ENCODE measurements at regions not wholly inside any gene's neighbourhood (a gene's known extent, or its start where the extent isn't known, plus 50 kb on each side); places are given as distances from the start of the nearest gene placed in this dataset.
A peak's percentile ranks its signal among the peaks of the same experiment; 100 is the strongest.
"Not testable (repeated sequence)": the region's sequence is repeated elsewhere in the genome, so short reads cannot be mapped to it uniquely, and the experiment has no call there.

DNA sequence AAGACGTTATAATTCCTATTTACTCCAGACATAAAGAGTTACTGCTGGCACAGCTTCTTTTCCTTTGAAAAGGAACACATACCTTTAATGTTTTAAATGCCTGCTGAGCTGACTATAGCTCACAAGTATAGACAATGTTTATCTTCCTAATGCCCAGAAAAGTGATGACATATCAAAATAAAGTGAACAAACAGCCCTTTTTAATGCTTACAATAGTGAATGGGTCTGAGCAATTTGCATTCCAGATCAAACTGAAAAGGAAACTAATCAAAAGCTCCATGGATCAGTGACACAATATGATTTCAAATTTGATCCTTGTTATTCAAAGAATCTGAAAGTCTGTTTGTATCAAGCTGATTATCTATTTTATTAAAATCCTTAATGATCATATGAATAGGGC lies 233.6 kb upstream of the SEMA3E start:
- DNase-seq, result no peak

DNA sequence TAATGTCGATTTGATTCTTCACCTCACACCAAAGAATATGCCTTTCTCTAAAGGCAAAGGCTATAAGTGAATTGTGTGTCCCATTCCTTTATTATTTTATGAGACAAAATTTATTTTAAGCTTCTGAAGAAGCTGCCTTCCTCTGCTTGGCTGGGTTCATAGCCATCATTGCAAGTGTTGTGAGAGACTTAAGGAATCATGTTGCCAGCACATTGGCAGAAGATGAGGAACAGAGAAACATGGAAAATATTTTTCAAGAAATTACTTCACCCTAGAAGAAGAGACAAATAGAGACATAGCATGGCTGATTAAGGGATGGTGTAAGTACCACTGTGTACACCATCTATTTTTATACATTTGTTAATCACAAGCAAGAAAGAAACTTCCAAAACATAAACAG lies 230.1 kb upstream of the SEMA3E start:
- DNase-seq, result no peak

DNA sequence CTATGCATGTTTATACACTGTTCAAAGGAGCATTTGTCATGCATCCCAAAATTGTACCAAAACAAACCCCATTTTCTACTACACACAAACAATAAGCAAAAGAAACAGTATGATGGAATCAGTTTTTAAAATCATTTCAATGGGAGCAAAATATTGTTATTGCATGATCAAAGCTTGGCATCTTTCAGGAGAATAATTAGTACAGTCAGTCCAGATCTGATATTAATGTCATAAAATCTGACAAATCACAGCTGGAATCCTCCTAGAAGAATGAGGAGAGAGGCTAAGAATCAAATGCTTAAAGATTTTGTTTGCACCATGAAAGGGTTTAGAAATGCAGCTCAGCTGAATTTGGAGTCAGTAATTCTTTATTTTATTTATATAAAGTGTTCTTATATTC lies 229.7 kb upstream of the SEMA3E start:
- no peak for DNase-seq

DNA sequence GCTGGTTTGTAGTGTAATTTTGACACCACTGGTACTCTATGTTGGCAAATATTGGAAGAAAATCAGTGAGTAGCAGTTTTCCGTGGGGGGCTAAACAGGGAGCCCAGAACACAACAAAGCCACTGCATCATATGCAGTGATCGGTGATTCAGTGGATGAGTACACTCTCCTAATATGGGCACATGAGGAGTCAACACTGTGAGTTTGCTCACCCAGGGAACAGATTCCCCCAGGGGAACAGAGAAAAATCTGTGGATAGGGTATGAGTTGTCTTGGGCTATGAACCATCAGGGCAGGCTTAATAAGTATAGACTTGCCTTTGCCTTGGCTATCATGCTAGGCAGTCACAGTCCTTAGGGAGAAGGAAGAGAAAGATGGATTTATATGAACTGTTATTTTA lies 227.7 kb upstream of the SEMA3E start:
- DNase-seq, result peak; percentile 72

DNA sequence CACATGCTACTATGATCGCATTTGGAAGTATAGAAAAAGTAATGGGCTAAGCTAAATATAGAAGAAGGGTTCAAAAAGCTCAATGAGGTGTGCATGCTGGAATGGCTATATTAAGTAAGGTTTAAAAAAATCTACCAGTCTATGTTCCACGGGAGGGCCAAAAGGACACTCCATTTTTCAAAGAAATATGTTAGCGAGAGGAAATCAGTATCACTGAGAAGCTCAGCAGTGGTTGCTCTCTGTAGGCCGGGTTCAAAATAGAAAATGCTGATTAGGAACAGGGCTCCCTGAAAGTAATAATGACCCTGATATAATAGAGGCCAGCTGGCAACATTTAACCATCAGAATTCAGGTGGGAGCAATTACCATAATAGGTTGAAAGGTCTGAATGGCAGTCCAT lies 224.5 kb upstream of the SEMA3E start:
- DNase-seq, result no peak

DNA sequence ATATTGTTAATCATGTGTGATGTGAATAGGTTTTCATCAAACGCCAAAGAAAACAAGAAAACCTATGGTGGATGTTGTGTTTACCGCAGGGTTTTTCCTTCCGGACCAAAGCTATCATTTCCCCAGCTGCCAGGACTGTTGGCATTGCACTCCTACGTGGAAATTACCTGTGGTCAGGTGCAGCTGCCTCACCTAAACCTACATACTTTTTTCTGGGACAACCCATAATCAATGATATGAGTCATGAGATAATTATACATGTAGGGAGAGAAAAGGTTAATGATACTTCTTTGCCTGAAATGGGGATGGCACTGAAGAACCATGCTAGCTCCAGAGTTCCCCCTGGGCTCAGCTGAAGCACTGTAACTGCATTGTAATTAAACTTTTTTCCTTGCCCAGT lies 223.6 kb upstream of the SEMA3E start:
- no peak for DNase-seq

DNA sequence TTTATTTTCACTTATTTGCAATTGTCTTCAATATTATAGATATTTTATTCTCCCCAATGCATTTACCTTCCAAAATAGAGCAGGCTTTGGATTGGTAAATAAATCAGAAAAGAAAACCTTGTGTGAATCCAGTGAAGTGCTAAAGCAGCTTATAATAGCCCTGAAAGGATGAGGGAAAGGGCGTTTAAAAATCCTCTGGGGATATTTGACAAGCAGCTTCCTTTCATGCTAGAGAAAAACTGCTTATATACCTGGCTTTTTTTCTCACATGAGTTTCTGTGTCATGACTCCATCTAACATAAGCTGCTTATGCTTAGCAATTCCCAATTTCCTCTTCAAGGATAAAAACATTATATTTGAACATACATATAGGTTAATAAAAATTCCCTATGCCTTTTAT lies 221.6 kb upstream of the SEMA3E start:
- DNase-seq, result no peak

DNA sequence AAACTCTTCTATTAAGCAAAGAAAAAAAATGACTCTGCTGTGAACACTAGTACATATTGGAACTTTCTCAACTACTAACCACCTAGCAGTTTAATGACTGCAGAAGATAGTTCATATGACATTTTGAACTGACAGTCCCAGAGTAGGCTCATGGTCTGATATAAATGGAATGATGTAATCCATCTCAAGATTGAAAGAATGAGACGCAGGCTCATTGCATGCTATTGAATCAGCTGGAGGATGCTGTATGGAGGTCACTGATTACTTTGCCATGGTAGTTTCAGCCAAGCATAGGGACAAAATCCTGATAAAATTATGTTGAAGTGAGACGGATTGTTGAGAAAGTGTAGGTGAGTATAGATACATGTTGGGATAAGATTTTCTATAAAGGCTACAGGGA lies 217.6 kb upstream of the SEMA3E start:
- no peak for DNase-seq

DNA sequence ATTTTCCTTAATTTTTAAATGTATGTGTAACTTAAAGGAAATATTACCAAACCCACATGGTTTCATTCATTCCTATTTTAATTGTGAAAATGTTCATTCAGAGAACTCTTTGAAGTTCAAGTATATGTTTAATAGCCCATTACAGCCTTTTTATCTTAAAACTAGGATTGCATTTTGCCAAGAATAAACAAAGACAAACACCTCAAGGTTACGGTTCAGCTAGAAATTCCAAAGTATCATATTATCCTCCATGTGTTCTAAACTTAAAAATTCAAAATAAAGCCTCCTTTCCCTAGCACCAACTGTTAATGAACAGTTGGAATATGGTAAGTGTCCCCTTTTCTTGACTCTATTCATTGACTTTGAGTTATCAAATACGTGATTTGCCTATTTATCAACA lies 215.6 kb upstream of the SEMA3E start:
- no peak for DNase-seq

DNA sequence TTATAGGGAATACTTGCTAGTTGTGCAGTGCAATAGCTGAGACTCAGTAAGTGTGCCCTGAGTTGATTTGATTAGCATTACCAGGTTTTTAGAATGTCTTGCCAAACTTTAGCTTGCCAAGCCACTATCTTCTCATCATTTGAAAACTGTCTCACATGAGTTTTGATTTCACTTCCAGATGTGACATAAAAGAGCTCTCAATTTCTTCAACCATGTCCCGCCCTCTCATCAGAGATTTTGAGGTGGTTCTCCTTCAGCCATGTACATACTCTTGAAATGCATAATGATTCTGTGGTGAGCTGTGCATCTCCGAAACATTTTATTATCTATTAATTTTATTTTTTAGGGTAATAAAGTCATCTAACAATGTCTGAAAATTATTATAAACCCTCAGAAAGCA lies 215.0 kb upstream of the SEMA3E start:
- no peak for DNase-seq

DNA sequence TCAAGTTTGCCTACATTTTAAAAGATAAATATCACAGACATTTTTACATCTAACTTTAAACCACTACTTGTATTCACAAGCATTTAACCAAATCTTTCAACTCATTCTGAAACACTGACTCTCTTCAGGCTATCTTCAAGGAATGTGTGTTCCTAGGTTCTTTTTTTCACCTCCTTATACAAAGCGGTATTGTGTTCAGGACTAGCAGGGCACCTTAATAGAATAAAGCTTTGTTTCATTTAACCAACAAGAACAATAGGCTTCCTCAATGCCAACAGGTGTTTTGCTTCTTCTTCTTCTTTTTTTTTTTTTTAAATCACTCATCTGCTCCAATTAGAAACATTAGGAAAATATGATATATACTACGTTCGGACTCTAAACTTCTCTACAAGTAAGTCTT lies 212.9 kb upstream of the SEMA3E start:
- DNase-seq, result no peak

DNA sequence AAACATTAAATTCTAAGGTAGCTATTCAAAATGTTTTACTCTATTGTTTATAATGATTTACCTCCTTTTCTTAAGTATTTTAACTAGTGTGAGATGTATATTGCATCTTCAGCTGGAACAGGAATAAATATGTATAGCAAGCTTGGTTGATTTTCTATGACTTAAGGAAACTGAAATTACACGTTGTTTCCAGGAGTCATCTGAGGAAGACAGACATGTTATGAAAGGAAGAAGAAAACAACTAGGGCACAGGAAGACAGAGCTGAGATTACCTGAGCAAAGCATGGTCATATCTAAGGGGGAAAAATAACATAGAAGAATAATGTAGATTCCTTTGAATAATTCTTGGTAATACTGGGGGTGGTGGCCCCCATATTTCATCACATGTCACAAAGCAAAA lies 210.9 kb upstream of the SEMA3E start:
- no peak for DNase-seq

DNA sequence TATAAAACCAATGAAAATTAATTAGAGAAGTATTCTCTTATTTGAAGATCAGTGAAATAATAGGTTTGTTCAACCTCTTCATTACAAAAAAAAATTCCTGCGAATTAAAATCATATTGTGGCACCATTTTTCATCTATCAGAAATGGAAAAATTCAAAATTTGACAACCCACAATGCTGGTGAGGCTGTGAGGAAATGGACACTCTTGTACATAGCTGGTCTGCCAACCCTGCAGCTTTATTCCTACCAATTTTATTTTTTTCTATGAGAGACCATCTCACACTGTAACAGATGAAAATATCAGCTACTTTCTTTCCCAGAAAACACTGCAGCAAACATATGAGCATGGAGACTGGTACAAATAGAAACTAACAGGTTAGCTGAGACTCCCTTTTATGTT lies 208.8 kb upstream of the SEMA3E start:
- DNase-seq, result no peak

DNA sequence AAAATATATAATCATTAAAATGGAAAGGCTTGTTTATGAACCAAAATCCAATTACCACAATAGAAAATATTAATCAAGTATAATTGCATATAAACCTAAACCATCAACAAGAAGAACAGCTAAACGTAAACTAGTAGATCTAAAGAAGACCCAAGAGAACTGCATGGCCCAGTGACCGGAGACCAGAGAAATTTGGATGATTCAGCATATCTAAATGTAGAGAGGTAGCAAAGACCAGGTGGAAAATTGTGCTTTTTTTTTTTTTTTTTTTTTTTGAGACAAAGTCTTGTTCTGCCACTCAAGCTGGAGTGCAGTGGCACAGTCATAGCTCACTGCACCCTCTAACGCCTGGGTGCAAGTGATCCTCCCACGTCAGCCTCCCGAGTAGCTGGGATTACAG lies 207.2 kb upstream of the SEMA3E start:
- no peak for DNase-seq

DNA sequence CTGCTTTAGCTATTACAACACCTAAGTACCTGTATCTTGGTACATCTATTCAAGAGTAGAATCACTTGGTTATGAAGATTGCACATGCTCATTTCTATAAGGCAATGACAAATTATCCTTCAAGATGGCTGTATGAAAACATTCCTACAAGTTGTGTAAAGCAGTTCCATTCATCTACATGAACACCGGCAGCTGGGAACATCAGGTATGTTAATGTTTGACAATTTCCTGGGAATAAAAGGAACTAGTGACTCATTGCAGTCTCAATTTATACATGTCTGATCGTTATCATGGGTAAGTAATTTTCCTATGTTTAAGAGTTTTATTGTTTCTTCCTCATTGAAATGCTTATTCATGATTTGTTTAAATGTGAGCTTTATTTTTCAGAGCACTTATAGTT lies 203.2 kb upstream of the SEMA3E start:
- DNase-seq, result peak; percentile 18

DNA sequence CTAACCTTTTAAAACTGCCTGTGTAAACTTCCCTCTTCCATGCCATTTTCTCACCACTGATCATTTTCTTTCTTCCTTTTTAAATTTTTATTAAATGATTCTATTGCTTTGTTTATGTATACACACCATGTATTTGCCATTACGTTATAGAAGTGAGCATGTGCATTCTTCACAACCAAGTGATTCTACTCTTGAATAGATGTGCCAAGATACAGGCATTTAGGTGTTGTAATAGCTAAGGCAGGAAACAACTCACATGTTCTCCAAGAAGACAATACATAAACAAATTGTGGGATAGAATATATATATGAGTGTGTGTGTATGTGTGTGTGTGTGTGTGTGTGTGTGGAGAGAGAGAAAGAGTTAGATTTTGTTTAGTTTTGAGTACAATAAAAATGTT lies 202.6 kb upstream of the SEMA3E start:
- no peak for DNase-seq

DNA sequence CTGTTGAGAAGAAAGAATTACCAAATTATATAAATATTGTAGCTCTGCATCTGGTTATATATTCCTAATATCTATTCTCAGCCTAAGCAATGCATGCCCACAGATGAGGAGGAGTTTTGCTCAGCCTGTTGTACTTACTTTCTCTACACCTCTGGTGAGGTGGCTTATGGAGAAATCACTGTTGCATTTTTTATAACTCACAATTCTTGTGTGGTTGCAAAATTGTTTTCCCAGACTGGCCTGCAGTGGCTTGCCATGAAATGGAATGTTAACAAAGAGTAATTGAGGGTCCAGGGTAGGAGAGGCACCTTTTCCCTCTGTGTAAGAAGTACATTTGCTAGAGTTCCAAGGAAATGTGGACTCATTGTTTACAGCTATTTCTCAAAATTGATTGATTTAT lies 202.0 kb upstream of the SEMA3E start:
- no peak for DNase-seq

DNA sequence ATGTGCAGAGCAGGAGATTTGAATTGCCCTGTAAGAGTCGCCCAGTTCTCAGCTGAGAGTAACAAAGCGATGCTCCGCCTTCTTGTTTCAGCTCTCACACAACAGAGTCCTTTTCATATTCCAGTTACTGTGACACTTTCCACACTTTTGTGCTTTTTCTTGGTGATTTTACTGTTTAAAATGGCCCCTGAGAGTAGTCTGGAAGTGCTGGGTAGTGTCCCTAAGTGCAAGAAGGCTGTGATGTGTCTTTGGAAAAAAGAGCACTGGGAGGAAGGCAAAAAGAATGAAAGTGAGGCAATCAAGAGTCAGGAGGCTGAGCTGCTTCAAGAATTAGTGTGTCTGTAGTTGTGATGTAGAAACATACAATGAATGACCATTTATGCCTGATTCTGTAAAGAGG lies 201.2 kb upstream of the SEMA3E start:
- peak; percentile 18 for DNase-seq

DNA sequence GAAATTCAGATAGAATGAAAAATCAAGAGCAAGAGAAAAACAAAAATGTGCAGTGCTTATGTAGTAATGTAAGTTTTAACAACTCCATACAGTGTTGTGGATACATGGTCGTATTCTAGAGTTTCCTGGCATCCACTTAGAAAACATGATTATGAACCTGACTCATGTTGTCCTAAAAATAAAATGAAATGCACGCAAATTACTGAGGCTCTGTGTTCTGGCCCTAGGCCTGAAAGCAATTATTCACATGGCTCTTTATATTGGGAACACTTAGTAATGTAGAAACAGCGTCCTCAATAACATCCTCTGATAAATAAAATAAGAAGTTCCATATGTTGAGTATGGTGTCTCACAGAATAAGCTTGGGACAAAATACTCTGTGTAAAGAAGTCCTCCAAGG lies 200.2 kb upstream of the SEMA3E start:
- DNase-seq, result peak; percentile 84

DNA sequence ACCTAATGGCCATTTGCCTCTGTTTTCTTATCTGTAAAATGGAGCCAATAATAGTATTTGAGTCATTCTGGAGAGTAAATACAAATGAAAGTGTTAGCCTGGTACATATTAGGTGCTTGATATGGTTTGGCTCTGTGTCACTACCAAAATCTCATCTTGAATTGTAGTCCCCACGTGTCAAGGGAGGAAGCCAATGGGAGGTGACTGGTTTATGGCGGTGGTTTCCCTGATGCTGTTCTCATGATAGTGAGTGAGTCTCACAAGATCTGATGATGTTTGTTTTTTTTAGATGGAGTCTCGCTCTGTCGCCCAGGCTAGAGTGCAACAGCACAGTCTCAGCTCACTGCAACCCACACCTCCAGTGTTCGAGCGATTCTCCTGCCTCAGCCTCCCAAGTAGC lies 194.0 kb upstream of the SEMA3E start:
- DNase-seq, result no peak

DNA sequence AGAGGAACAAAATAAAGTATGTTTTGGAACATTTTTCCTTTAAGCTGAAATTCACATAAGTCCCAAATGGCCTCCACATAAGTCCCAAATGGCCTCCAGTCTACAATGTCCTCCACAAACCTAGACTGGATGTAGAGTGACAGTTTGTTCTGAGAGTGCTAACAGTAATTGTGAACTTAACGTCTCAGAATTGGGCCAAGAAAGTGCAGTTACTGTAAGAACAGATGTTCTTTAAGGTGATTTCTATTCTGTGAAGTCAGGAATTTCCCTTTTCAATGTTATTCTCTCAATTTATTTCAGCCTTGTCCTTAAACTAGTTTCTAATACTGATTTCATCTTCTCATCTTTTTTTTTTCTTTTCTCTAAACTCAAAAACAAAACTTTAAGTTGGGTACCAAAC lies 188.7 kb upstream of the SEMA3E start:
- DNase-seq, result no peak

DNA sequence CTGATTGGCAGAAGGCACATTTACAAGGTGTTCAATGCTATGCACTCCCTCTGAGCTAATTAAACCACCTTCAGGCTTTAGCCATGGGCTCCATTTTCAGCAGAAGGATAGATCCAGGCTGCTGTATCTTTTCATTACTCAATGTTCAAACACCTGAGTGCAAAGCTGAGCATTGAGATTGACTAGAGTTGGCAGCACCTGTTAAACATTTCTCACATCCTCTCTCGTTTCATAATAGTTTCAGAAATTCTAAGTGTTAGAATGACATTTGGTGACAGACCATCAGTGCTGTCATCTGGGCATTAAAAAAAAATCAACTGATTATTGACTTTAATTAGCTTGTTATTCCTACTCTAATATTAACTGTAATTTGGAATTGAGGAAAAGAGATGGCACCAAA lies 187.1 kb upstream of the SEMA3E start:
- no peak for DNase-seq

DNA sequence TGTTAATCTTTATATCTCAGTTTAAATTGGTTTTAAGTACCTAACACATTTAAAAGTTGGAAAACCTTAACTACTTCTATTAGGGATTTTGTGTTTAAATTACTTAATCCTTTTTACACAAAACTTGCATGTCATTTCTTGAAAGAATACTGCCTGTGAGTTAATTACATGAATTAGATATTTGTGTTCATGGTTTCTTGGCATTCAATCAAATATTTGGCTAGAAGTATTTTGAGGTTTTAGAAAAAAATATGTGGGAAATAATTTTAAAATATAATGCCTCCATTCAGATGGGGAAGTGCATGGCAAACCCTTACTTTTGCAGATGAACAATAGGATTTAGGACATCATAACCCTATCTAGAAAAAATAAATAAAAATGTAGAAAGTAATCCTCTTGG lies 186.5 kb upstream of the SEMA3E start:
- DNase-seq, result peak; percentile 9

DNA sequence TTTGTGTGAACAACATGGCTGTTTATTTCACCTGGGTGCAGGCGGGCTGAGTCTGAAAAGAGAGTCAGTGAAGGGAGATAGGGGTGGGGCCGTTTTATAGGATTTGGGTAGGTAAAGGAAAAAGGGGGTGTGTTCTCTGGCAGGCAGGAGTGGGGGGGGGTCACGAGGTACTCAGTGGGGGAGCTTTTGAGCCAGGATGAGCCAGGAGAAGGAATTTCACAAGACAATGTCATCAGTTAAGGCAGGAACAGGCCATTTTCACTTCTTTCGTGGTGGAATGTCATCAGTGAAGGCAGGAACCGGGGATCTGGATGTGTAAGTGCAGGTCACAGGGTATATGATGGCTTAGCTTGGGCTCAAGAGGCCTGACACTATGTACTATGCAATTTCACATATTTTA lies 184.8 kb upstream of the SEMA3E start:
- DNase-seq, result not testable (repeated sequence)

DNA sequence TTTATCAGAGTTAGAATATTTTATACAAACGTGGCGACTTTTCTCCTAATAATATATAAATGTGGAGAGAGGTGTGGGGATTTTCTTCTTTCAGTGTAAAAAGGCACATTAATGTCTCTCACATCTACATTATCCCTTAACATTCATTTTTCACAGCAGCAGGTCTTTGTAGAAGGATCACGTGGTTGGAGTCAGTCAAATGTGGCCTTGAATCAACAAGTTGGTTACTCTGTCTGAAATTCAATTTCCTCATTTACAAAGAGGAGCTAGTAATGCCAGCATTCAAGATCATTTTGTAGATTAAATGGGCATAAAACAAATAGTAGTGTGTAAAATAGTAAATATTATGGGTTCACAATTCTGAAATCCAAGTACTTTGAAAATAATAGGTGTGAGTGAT lies 183.1 kb upstream of the SEMA3E start:
- no peak for DNase-seq

DNA sequence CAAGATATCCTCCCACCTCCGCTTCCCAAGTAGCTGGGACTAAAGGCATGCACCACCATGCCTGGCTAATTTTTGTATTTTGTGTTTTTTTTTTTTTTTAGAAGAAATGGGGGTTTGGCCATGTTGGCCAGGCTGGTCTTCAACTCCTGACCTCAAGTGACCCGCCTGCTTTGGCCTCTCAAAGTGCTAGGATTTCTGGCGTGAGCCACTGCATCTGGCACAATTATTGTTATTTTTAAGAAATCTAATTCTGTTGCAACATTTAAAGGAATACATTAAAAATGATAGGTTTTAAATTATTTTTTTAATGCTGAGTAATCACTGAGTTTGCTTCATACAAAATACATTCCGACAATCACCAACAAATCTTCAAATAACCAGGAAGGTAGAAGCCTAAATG lies 178.1 kb upstream of the SEMA3E start:
- DNase-seq, result no peak

DNA sequence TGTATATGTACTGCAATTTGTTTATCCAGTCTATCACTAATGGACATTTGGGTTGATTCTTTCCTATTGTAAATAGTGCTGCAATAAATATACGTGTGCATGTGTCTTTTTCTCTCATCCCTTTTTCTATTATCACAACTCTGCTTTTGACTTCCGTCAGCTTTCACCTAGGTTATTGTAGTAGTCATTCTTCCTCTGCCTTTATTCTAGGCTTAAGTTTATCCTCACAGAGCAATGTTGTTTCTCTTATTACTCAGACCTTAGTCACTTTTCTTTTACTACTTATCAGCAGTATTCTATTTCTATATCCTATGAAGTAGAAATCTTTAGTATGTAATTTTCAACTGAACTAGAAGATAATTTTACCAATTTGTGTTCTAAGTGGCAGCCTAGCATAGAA lies 175.3 kb upstream of the SEMA3E start:
- DNase-seq, result no peak

All from fibroblast of skin of right quadriceps (primary cell).